ENCODE measurements at regions not wholly inside any gene's neighbourhood (a gene's known extent, or its start where the extent isn't known, plus 50 kb on each side); places are given as distances from the start of the nearest gene placed in this dataset.

GRCh38 chr22:48553119-48553518 is 1274.6 kb downstream of the BRD1 start:
- no peak overlapping the region for H2AFZ ChIP-seq (ENCODE audit: low read depth, low read length, poor library complexity, severe bottlenecking)
- no peak overlapping the region for H3K9ac ChIP-seq (ENCODE audit: low read length)
- H3K4me1 ChIP-seq (ENCODE audit: control insufficient read depth in 1 of 2, insufficient read depth in 2 of 2, low read length in 2 of 2) = no peaks in the 10 kb centered on the region
- no peak overlapping the region for H3K4me3 ChIP-seq (replicated peaks in 1 of 2; ENCODE audit: low read depth in 1 of 2, low read length in 2 of 2)
- H3K9me3 ChIP-seq (ENCODE audit: control insufficient read depth in 1 of 2, insufficient read depth in 1 of 2, low read depth in 1 of 2, low read length in 2 of 2) = no peaks in the 10 kb centered on the region; a peak in 1 of 4 replicates
- ChIA-PET POLR2A (no interaction called here), CTCF (no interaction called here), RAD21 (ENCODE audit: low non-redundant PET in 1 of 2, low total read pairs in 2 of 2, uncharacterized antibody in 2 of 2, unreplicated experiment in 2 of 2) (no interaction called here)
- H3K36me3 ChIP-seq (ENCODE audit: control insufficient read depth in 1 of 2, insufficient read depth in 2 of 2, low read length in 2 of 2) = no peaks in the 10 kb centered on the region
- H3K4me2 ChIP-seq (ENCODE audit: low read length) = no peak overlapping the region
- no TSS peak for BruUV-seq (replicated peaks)
- no peak overlapping the region for H3K27ac ChIP-seq (ENCODE audit: low read depth, low read length)
- DNase-seq (ENCODE audit: low read depth, low spot score) (no peak), ATAC-seq (no peak)
- no peaks in the 10 kb centered on the region for H3K9me2 ChIP-seq (ENCODE audit: insufficient read depth)
- TF ChIP-seq ATF3 (IDR thresholded peaks at IDR 0.05) = no peak
- TF ChIP-seq SIN3A (IDR thresholded peaks at IDR 0.05; ENCODE audit: low read depth) = no peak
- no peak for TF ChIP-seq EZH2phosphoT487 (IDR thresholded peaks at IDR 0.05; ENCODE audit: borderline replicate concordance)
- TF ChIP-seq ZNF274 (IDR thresholded peaks at IDR 0.05; ENCODE audit: low read depth, low read length) = no peak
- TF ChIP-seq ZBTB33 (IDR thresholded peaks at IDR 0.05; ENCODE audit: extremely low read depth, insufficient replicate concordance, low read length) = no peak
- no peak for TF ChIP-seq EGR1 (IDR thresholded peaks at IDR 0.05; ENCODE audit: low read depth)
- TF ChIP-seq CTCF (IDR thresholded peaks at IDR 0.05 in 2 of 3, conservative IDR thresholded peaks at IDR 0.05 in 1 of 3; ENCODE audit: borderline replicate concordance in 1 of 3, insufficient read depth in 1 of 3, low read depth in 2 of 3, low read length in 2 of 3) = no peak
- no peak for TF ChIP-seq MAX (IDR thresholded peaks at IDR 0.05)
- no peak for TF ChIP-seq SRF (IDR thresholded peaks at IDR 0.05; ENCODE audit: low read depth)
- no peak for TF ChIP-seq YY1 (IDR thresholded peaks at IDR 0.05; ENCODE audit: extremely low read depth, insufficient replicate concordance, low read depth, low read length)
- TF ChIP-seq POLR2AphosphoS5 (IDR thresholded peaks at IDR 0.05; ENCODE audit: low read depth, low read length) = no peak
- no peak for TF ChIP-seq REST (IDR thresholded peaks at IDR 0.05; ENCODE audit: low read depth)
- no peak for TF ChIP-seq EZH2 (IDR thresholded peaks at IDR 0.05)
- TF ChIP-seq CBX3 (IDR thresholded peaks at IDR 0.05; ENCODE audit: low read depth) = no peak
- no peaks in the 10 kb centered on the region for H4K20me1 ChIP-seq (ENCODE audit: insufficient read depth)
- intact Hi-C loops (cut with micrococcal nuclease) = no loop called here
- no peaks in the 10 kb centered on the region for H3K79me2 ChIP-seq (ENCODE audit: insufficient read depth, low read length)
- no peaks in the 10 kb centered on the region for H3K27me3 ChIP-seq (ENCODE audit: insufficient read depth, low read length)
